Thyroid gland (tissue), 4 donors: ENCODE measurements at regions not wholly inside any gene's neighbourhood (a gene's known extent, or its start where the extent isn't known, plus 50 kb on each side); places are given as distances from the start of the nearest gene placed in this dataset.

Experiments used
- CTCF ChIP-seq, 6 experiments: fragments of 200-600 bp in 3 of 6; fragments of 450-650 bp in 3 of 6; sonication (generic) in 3 of 6; IDR thresholded peaks; one replicate each; pipeline ENCODE4 v1.5.1; 2016 to 2019; ENCODE audit warnings: antibody characterized with exemption in 6 of 6, mild to moderate bottlenecking in 2 of 6, inconsistent platforms in 1 of 6, moderate library complexity in 1 of 6
- POLR2A ChIP-seq, 2 donors: fragments of 450-650 bp; IDR thresholded peaks; one replicate each; pipeline ENCODE4 v1.6.1; 2017; ENCODE audit warnings: antibody characterized with exemption in 2 of 2, mild to moderate bottlenecking in 2 of 2, moderate library complexity in 1 of 2

- no peak for TF ChIP-seq CTCF (IDR thresholded peaks at IDR 0.05)
- TF ChIP-seq POLR2A (IDR thresholded peaks at IDR 0.05), result no peak
Observed at GRCh38 chr10:123561141-123561440, 105.1 kb upstream of the GPR26 start.
